Body of pancreas (tissue), 4 donors: ENCODE measurements at regions not wholly inside any gene's neighbourhood (a gene's known extent, or its start where the extent isn't known, plus 50 kb on each side); places are given as distances from the start of the nearest gene placed in this dataset.

Experiments
- ATAC-seq: fragments of 150-250 bp; one replicate; pipeline ENCODE4 v1.9.1; 2016
- DNase-seq, 4 donors: peaks; one replicate each; pipeline ENCODE4 v3.0.0-alpha.2; 2019
- H3K27ac ChIP-seq, 4 donors: fragments of 200-600 bp; sonication (generic); 1 replicate in 3 of 4; 2 replicates in 1 of 4; pipeline versions ENCODE4 v1.5.1 to v1.6.1; 2016 to 2019; ENCODE audit warnings: mild to moderate bottlenecking in 1 of 4, mixed read lengths in 1 of 4, moderate library complexity in 1 of 4
- H3K27me3 ChIP-seq, 2 donors: fragments of 200-600 bp; sonication (generic); one replicate each; pipeline ENCODE4 v1.6.0; 2016; ENCODE audit warnings: mild to moderate bottlenecking in 1 of 2
- H3K36me3 ChIP-seq, 2 donors: fragments of 200-600 bp; sonication (generic); replicated peaks in 1 of 2; 2 replicates each; pipeline ENCODE4 v1.5.1; 2016; ENCODE audit warnings: low read depth in 2 of 2; ENCODE audit not compliant: insufficient read depth in 1 of 2
- H3K4me1 ChIP-seq: fragments of 200-600 bp; sonication (generic); one replicate; pipeline ENCODE4 v1.6.0; 2016
- H3K4me3 ChIP-seq, 2 donors: fragments of 200-600 bp; sonication (generic); 1 replicate in 1 of 2; 2 replicates in 1 of 2; pipeline ENCODE4 v1.5.1; 2016 to 2019
- H3K9me3 ChIP-seq, 3 donors: fragments of 200-600 bp; sonication (generic); 1 replicate in 2 of 3; 2 replicates in 1 of 3; pipeline ENCODE4 v1.5.1; 2016
- POLR2A ChIP-seq, 3 donors: fragments of 450-650 bp; IDR thresholded peaks; one replicate each; pipeline ENCODE4 v1.6.1; 2016; ENCODE audit warnings: antibody characterized with exemption in 3 of 3, mild to moderate bottlenecking in 2 of 3
- WGBS, 2 donors: methylation state at CpG; one replicate each; pipeline ENCODE4 v1.1.5; 2017; 5-methylcytosine and 5-hydroxymethylcytosine counted together
- intact Hi-C: fragments of 100-400 bp; cut with DNase I; formaldehyde crosslinking; loops from one replicate; pipeline ENCODE4 v1.15.1; 2023
- TF ChIP-seq, protein P1 (sequence below), 7 experiments: fragments of 450-650 bp in 4 of 7; fragments of 200-600 bp in 3 of 7; sonication (generic) in 3 of 7; IDR thresholded peaks; one replicate each; pipeline ENCODE4 v1.5.1; 2016 to 2019; ENCODE audit warnings: antibody characterized with exemption in 7 of 7

- peak overlapping the region; percentile 3 to 56 (median 24) for H3K27ac ChIP-seq
- H3K4me1 ChIP-seq = peaks cover 24% of the 10 kb centered on the region
- intact Hi-C loops = no loop called here
- WGBS, 2 donors = 62 to 67% methylated on average over 2 of the region's 2 CpGs
- no peaks in the 10 kb centered on the region for H3K36me3 ChIP-seq
- no peak for DNase-seq
- H3K27me3 ChIP-seq = no peaks in the 10 kb centered on the region
- ATAC-seq = peak; percentile 17
- H3K9me3 ChIP-seq = peaks cover 0 to 6% (median 0%) of the 10 kb centered on the region in 3 donors
- TF ChIP-seq, protein P1, sequence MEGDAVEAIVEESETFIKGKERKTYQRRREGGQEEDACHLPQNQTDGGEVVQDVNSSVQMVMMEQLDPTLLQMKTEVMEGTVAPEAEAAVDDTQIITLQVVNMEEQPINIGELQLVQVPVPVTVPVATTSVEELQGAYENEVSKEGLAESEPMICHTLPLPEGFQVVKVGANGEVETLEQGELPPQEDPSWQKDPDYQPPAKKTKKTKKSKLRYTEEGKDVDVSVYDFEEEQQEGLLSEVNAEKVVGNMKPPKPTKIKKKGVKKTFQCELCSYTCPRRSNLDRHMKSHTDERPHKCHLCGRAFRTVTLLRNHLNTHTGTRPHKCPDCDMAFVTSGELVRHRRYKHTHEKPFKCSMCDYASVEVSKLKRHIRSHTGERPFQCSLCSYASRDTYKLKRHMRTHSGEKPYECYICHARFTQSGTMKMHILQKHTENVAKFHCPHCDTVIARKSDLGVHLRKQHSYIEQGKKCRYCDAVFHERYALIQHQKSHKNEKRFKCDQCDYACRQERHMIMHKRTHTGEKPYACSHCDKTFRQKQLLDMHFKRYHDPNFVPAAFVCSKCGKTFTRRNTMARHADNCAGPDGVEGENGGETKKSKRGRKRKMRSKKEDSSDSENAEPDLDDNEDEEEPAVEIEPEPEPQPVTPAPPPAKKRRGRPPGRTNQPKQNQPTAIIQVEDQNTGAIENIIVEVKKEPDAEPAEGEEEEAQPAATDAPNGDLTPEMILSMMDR (IDR thresholded peaks at IDR 0.05) = no peak
- TF ChIP-seq POLR2A (IDR thresholded peaks at IDR 0.05) = no peak
- no peak overlapping the region for H3K4me3 ChIP-seq
These were observed 256.2 kb downstream of the DAD1 start for GRCh38 chr14:22332686-22333421.

DNA sequence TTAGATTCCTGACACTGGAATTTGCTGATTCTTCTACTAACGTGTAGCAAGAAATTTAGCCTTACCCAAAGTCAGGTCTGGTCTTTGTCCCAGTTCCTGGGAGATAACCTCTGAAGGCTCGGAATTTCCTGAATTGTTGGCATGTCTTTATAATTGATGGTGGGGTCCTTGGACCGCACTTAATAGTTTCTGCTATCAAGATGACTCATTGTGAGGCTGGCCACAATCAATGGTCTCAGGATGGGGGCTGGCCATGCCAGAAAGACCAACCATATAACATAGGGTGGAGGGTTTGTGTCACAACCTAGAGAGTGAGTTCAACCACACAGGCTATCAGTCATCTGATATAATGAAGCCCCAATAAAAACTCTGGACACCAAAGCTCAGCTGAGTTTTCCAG, 259.7 kb downstream of the DAD1 start:
- WGBS, 2 donors = 25 to 76% methylated on average over 3 of the region's 3 CpGs
- intact Hi-C loops = loop anchor here (10.0 kb wide), 1 partner anchor 145 kb away; no protein-coding TSS in a partner anchor
- DNase-seq = no peak
- H3K36me3 ChIP-seq = no peaks in the 10 kb centered on the region
- H3K4me1 ChIP-seq = peaks cover 19% of the 10 kb centered on the region
- H3K27ac ChIP-seq = no peak overlapping the region
- no peaks in the 10 kb centered on the region for H3K27me3 ChIP-seq
- TF ChIP-seq POLR2A (IDR thresholded peaks at IDR 0.05) = no peak
- TF ChIP-seq, protein P1 (IDR thresholded peaks at IDR 0.05) = no peak
- peaks cover 0 to 6% (median 0%) of the 10 kb centered on the region in 3 donors for H3K9me3 ChIP-seq
- no peak for ATAC-seq
- H3K4me3 ChIP-seq = no peak overlapping the region

DNA sequence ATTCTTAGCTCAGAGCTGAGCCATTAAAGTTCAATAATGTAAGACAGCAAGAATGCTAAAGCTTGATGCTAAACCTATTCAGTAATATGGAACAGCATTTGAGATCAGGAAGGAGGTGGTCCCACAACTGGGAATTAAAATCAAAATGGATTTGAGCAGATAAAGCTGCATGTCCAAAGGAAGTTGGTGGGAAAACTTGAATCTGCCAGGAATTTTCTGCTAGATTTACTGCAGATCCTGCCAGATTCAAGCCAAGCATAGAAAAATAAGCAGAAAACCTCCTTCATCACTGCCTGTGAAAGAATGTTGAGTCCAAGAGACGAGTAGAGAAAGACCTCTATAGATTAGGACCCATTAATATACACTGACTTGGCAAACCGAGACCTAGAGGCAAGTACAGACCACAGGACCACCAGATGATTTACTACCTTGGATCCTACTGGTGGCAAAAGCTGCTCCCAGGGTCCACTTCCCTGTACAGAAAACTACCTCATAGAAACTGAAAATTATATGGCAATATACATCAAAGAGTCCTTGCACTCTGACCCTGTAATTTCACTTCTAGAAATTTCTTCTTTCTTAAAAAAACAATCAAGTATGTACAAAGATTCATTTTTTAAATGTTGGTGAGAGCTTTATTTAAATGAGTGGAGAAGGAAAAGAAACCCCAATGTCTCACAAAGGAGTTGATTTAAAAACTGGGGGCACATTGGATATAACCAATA, 263.2 kb downstream of the DAD1 start:
- ATAC-seq (no peak), DNase-seq (no peak)
- TF ChIP-seq, protein P1 (IDR thresholded peaks at IDR 0.05) = no peak
- no peak for TF ChIP-seq POLR2A (IDR thresholded peaks at IDR 0.05)
- Histone ChIP-seq H3K36me3 (no peaks in the 10 kb centered on the region), H3K27ac (no peak overlapping the region), H3K9me3 (peaks cover 0 to 6% (median 0%) of the 10 kb centered on the region in 3 donors), H3K27me3 (no peaks in the 10 kb centered on the region), H3K4me1 (no peaks in the 10 kb centered on the region), H3K4me3 (no peak overlapping the region)
- intact Hi-C loops = loop anchor here (10.0 kb wide), 1 partner anchor 149 kb away; no protein-coding TSS in a partner anchor
- 59 to 64% methylated on average over 2 of the region's 2 CpGs for WGBS, 2 donors

DNA sequence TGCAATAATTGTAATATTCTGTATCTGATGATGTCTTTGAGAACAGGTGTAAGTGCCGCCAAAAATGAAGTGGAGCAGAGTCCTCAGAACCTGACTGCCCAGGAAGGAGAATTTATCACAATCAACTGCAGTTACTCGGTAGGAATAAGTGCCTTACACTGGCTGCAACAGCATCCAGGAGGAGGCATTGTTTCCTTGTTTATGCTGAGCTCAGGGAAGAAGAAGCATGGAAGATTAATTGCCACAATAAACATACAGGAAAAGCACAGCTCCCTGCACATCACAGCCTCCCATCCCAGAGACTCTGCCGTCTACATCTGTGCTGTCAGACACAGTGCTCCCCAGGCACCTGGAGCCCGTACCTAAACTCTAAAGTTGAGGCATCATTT, 268.7 kb downstream of the DAD1 start:
- Histone ChIP-seq H3K9me3 (no peaks in the 10 kb centered on the region), H3K4me3 (no peak overlapping the region), H3K27ac (no peak overlapping the region), H3K27me3 (no peaks in the 10 kb centered on the region), H3K36me3 (no peaks in the 10 kb centered on the region), H3K4me1 (no peaks in the 10 kb centered on the region)
- WGBS, 2 donors = 35 to 36% methylated on average over 4 of the region's 4 CpGs
- DNase-seq (no peak), ATAC-seq (no peak)
- intact Hi-C loops = loop anchor here (5.0 to 10.0 kb wide), 2 partner anchors 52 to 154 kb away; no protein-coding TSS in a partner anchor
- TF ChIP-seq, protein P1 (IDR thresholded peaks at IDR 0.05) = no peak
- no peak for TF ChIP-seq POLR2A (IDR thresholded peaks at IDR 0.05)
